ENCODE measurements at regions not wholly inside any gene's neighbourhood (a gene's known extent, or its start where the extent isn't known, plus 50 kb on each side); places are given as distances from the start of the nearest gene placed in this dataset.

GRCh38 chr19:5254944-5255343 is 85.7 kb downstream of the PTPRS start:
- no peak overlapping the region for H3K4me3 Mint-ChIP-seq
- CTCF ChIA-PET, result no interaction called here
- H3K27me3 Mint-ChIP-seq (ENCODE audit: low read depth), result no peaks in the 10 kb centered on the region
- H3K27ac Mint-ChIP-seq, result no peak overlapping the region
- no peak for DNase-seq
- H3K4me1 Mint-ChIP-seq (ENCODE audit: low read depth), result no peaks in the 10 kb centered on the region
- peaks cover 27% of the 10 kb centered on the region for H3K9me3 Mint-ChIP-seq
- intact Hi-C loops (cut with micrococcal nuclease), result no loop called here
- peaks cover 1% of the 10 kb centered on the region for H3K36me3 Mint-ChIP-seq (ENCODE audit: low read depth)

- CTCF ChIA-PET, result no interaction called here
Measured at GRCh38 chr19:5254543-5254942, 86.1 kb downstream of the PTPRS start.

GRCh38 chr19:5253406-5254110 is 87.1 kb downstream of the PTPRS start:
- H3K36me3 Mint-ChIP-seq (ENCODE audit: low read depth), result peaks cover 1% of the 10 kb centered on the region
- no peak overlapping the region for H3K27ac Mint-ChIP-seq
- no peak overlapping the region for H3K4me3 Mint-ChIP-seq
- no peaks in the 10 kb centered on the region for H3K27me3 Mint-ChIP-seq (ENCODE audit: low read depth)
- CTCF ChIA-PET, result interaction anchor here (0.6 kb wide), 1 partner anchor 83 kb away, joined by 3 read pairs; no protein-coding TSS in a partner anchor
- no peaks in the 10 kb centered on the region for H3K4me1 Mint-ChIP-seq (ENCODE audit: low read depth)
- DNase-seq, result no peak
- peaks cover 27% of the 10 kb centered on the region for H3K9me3 Mint-ChIP-seq
- intact Hi-C loops (cut with micrococcal nuclease), result no loop called here

More at GRCh38 chr19:5254543-5254942, 86.1 kb downstream of the PTPRS start:
- Mint-ChIP-seq H3K9me3 (peaks cover 27% of the 10 kb centered on the region), H3K4me3 (no peak overlapping the region), H3K36me3 (ENCODE audit: low read depth) (peaks cover 1% of the 10 kb centered on the region), H3K27me3 (ENCODE audit: low read depth) (no peaks in the 10 kb centered on the region), H3K4me1 (ENCODE audit: low read depth) (no peaks in the 10 kb centered on the region), H3K27ac (no peak overlapping the region)
- intact Hi-C loops (cut with micrococcal nuclease), result no loop called here
- DNase-seq, result no peak

- Mint-ChIP-seq H3K4me1 (ENCODE audit: low read depth) (peaks cover 5% of the 10 kb centered on the region), H3K36me3 (ENCODE audit: low read depth) (peaks cover 1% of the 10 kb centered on the region), H3K27me3 (ENCODE audit: low read depth) (no peaks in the 10 kb centered on the region), H3K9me3 (peaks cover 22% of the 10 kb centered on the region), H3K4me3 (no peak overlapping the region), H3K27ac (no peak overlapping the region)
- CTCF ChIA-PET, result no interaction called here
- no peak for DNase-seq
- intact Hi-C loops (cut with micrococcal nuclease), result no loop called here
Measured at GRCh38 chr19:5251096-5252065, 89.2 kb downstream of the PTPRS start.

GRCh38 chr19:5250127-5250659 is 90.4 kb downstream of the PTPRS start:
- Mint-ChIP-seq H3K4me3 (no peak overlapping the region), H3K36me3 (ENCODE audit: low read depth) (no peaks in the 10 kb centered on the region), H3K27me3 (ENCODE audit: low read depth) (no peaks in the 10 kb centered on the region), H3K4me1 (ENCODE audit: low read depth) (peaks cover 7% of the 10 kb centered on the region), H3K9me3 (peaks cover 13% of the 10 kb centered on the region), H3K27ac (no peak overlapping the region)
- intact Hi-C loops (cut with micrococcal nuclease), result no loop called here
- DNase-seq, result no peak
- CTCF ChIA-PET, result no interaction called here

- intact Hi-C loops (cut with micrococcal nuclease), result no loop called here
- Mint-ChIP-seq H3K4me3 (no peak overlapping the region), H3K27me3 (ENCODE audit: low read depth) (no peaks in the 10 kb centered on the region), H3K27ac (no peak overlapping the region), H3K4me1 (ENCODE audit: low read depth) (peaks cover 7% of the 10 kb centered on the region), H3K9me3 (peaks cover 7% of the 10 kb centered on the region), H3K36me3 (ENCODE audit: low read depth) (no peaks in the 10 kb centered on the region)
- CTCF ChIA-PET, result no interaction called here
- DNase-seq, result no peak
Measured at GRCh38 chr19:5249526-5249925, 91.1 kb downstream of the PTPRS start.

- H3K27ac Mint-ChIP-seq, result no peak overlapping the region
- H3K9me3 Mint-ChIP-seq, result no peaks in the 10 kb centered on the region
- no peak for DNase-seq
- H3K36me3 Mint-ChIP-seq (ENCODE audit: low read depth), result no peaks in the 10 kb centered on the region
- intact Hi-C loops (cut with micrococcal nuclease), result no loop called here
- no peak overlapping the region for H3K4me3 Mint-ChIP-seq
- CTCF ChIA-PET, result no interaction called here
- H3K4me1 Mint-ChIP-seq (ENCODE audit: low read depth), result peaks cover 7% of the 10 kb centered on the region
- H3K27me3 Mint-ChIP-seq (ENCODE audit: low read depth), result no peaks in the 10 kb centered on the region
Measured at GRCh38 chr19:5247957-5248705, 92.5 kb downstream of the PTPRS start.

- CTCF ChIA-PET, result no interaction called here
- intact Hi-C loops (cut with micrococcal nuclease), result no loop called here
- Mint-ChIP-seq H3K9me3 (no peaks in the 10 kb centered on the region), H3K27me3 (ENCODE audit: low read depth) (no peaks in the 10 kb centered on the region), H3K4me3 (no peak overlapping the region), H3K27ac (no peak overlapping the region), H3K4me1 (ENCODE audit: low read depth) (peaks cover 7% of the 10 kb centered on the region), H3K36me3 (ENCODE audit: low read depth) (no peaks in the 10 kb centered on the region)
- peak; percentile 13 for DNase-seq
Measured at GRCh38 chr19:5246554-5247155, 94.0 kb downstream of the PTPRS start.

- Mint-ChIP-seq H3K4me1 (ENCODE audit: low read depth) (peaks cover 7% of the 10 kb centered on the region), H3K4me3 (no peak overlapping the region), H3K27ac (no peak overlapping the region), H3K9me3 (no peaks in the 10 kb centered on the region), H3K36me3 (ENCODE audit: low read depth) (no peaks in the 10 kb centered on the region), H3K27me3 (ENCODE audit: low read depth) (no peaks in the 10 kb centered on the region)
- CTCF ChIA-PET, result no interaction called here
- intact Hi-C loops (cut with micrococcal nuclease), result no loop called here
- DNase-seq, result no peak
Measured at GRCh38 chr19:5245631-5246553, 94.7 kb downstream of the PTPRS start.

- peaks cover 7% of the 10 kb centered on the region for H3K4me1 Mint-ChIP-seq (ENCODE audit: low read depth)
- no peaks in the 10 kb centered on the region for H3K27me3 Mint-ChIP-seq (ENCODE audit: low read depth)
- DNase-seq, result no peak
- no peak overlapping the region for H3K4me3 Mint-ChIP-seq
- CTCF ChIA-PET, result no interaction called here
- H3K27ac Mint-ChIP-seq, result no peak overlapping the region
- H3K9me3 Mint-ChIP-seq, result no peaks in the 10 kb centered on the region
- intact Hi-C loops (cut with micrococcal nuclease), result no loop called here
- no peaks in the 10 kb centered on the region for H3K36me3 Mint-ChIP-seq (ENCODE audit: low read depth)
Measured at GRCh38 chr19:5244351-5244750, 96.3 kb downstream of the PTPRS start.

GRCh38 chr19:5243878-5244277 is 96.7 kb downstream of the PTPRS start:
- Mint-ChIP-seq H3K4me3 (no peak overlapping the region), H3K27me3 (ENCODE audit: low read depth) (no peaks in the 10 kb centered on the region), H3K36me3 (ENCODE audit: low read depth) (no peaks in the 10 kb centered on the region), H3K9me3 (no peaks in the 10 kb centered on the region), H3K27ac (no peak overlapping the region), H3K4me1 (ENCODE audit: low read depth) (peaks cover 7% of the 10 kb centered on the region)
- intact Hi-C loops (cut with micrococcal nuclease), result no loop called here
- no peak for DNase-seq
- CTCF ChIA-PET, result no interaction called here
